Activated CD8-positive, alpha-beta memory T cell treated with anti-CD3 and anti-CD28 coated beads, Interleukin-2, amount 10 ng/mL, durations not matched to agents 7 days and 5 days (primary cell): ENCODE measurements at regions not wholly inside any gene's neighbourhood (a gene's known extent, or its start where the extent isn't known, plus 50 kb on each side); places are given as distances from the start of the nearest gene placed in this dataset.
A peak's percentile ranks its signal among the peaks of the same experiment; 100 is the strongest.

ENCODE experiments used
- ATAC-seq: fragments of 150-1000 bp; cut with Tn5 transposase; one replicate; pipeline ENCODE4 v1.10.0; 2021; ENCODE audit warnings: moderate library complexity
- CTCF ChIA-PET: fragments of 350-600 bp; sonication (Branson Sonifier 250); formaldehyde crosslinking; loops from one replicate; lab custom pipeline; 2021; ENCODE audit warnings: antibody characterized with exemption; lab: Charles Lee
- DNase-seq: peaks from one replicate; pipeline ENCODE4 v3.0.0-alpha.2; 2020
- H3K27ac Mint-ChIP-seq: one replicate; pipeline ENCODE4 v1.8.0; 2021; ENCODE audit warnings: mild to moderate bottlenecking, mixed read lengths
- H3K27me3 Mint-ChIP-seq: one replicate; pipeline ENCODE4 v1.8.0; 2021; ENCODE audit warnings: mixed read lengths
- H3K36me3 Mint-ChIP-seq: one replicate; pipeline ENCODE4 v1.8.0; 2021; ENCODE audit warnings: mild to moderate bottlenecking, mixed read lengths
- H3K4me1 Mint-ChIP-seq: one replicate; pipeline ENCODE4 v1.8.0; 2021; ENCODE audit warnings: mixed read lengths
- H3K4me3 Mint-ChIP-seq: one replicate; pipeline ENCODE4 v1.8.0; 2021; ENCODE audit warnings: mild to moderate bottlenecking, moderate library complexity, mixed read lengths
- H3K9me3 Mint-ChIP-seq: one replicate; pipeline ENCODE4 v1.8.0; 2022; ENCODE audit warnings: low read depth, mixed read lengths

DNA sequence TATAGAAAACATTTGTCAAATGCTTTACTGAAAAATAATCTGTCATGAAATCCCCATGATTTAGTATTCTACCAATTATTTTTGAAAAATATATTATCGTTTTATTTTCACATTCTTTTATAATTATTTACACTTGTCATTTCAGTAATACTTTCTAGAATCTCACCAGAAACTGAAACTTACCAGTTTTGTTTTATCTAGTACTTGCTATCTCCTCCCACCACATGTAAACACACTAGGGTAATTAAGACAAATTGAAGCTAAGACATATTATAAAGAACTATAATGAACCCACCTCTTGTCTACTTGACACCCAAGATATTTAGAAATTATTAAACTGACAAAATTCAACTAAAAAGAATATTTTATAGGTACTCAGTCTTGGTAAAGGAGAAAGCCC is 51.5 kb upstream of the GRM3 start:
- CTCF ChIA-PET: no interaction called here
- Mint-ChIP-seq H3K4me3 (no peak overlapping the region), H3K4me1 (no peaks in the 10 kb centered on the region), H3K27ac (no peak overlapping the region), H3K36me3 (no peaks in the 10 kb centered on the region), H3K27me3 (no peaks in the 10 kb centered on the region), H3K9me3 (peaks cover 2% of the 10 kb centered on the region)
- DNase-seq: no peak
- ATAC-seq: no peak

DNA sequence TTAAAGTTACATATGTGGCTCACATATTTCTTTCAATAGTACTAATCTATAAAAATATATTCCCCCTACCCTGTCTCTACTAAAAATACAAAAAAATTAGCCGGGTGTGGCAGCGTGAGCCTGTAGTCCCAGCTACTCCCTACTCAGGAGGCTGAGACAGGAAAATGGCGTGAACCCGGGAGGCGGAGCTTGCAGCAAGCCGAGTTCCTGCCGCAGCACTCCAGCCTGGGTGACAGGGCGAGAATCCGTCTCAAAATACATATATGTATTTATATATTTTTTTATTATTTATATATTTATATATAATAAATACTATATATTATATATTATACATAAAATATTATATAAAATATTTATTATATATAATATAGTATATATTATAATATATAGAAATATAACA is 69.7 kb upstream of the GRM3 start:
- Mint-ChIP-seq H3K9me3 (peaks cover 2% of the 10 kb centered on the region), H3K27me3 (no peaks in the 10 kb centered on the region), H3K4me3 (no peak overlapping the region), H3K27ac (no peak overlapping the region), H3K4me1 (no peaks in the 10 kb centered on the region), H3K36me3 (no peaks in the 10 kb centered on the region)
- DNase-seq: no peak
- CTCF ChIA-PET: no interaction called here
- ATAC-seq: no peak

DNA sequence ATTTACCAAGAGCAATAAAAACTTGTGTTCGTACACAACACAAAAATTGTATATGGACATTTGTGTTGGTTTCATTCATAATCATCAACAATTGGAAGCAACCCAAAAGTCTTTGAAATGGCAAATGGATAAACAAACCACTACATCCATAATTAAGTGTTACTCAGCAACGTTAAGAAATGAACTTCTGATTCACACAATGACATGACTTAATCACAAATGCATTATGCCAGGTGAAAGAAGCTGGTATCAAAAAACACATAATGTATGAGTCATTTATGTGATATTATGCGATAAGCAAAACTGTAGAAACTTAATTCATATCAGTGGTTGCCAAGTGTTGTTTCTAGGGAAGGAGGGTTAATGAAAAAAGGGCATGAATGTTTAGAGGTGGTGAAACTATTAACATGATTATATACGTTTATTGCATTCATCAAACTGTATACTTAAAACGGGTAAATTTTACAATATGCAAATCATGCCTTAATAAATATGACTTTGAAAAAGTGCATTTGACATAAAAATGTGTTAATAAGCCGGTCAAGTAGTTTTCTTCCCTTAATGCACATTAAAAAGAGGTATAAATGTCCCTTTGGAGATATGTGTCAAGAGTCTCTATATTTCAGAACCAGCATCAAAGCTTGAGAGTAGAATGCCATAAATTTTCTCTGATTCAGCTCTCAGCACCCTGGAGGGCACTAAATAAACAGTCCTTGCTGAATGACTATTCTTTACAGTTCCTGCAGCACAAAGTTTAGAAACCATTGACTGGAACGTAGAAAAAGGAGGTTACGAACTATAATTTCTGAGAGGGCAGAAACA is 84.8 kb upstream of the GRM3 start:
- H3K9me3 Mint-ChIP-seq: no peaks in the 10 kb centered on the region
- no peaks in the 10 kb centered on the region for H3K27me3 Mint-ChIP-seq
- no peak overlapping the region for H3K27ac Mint-ChIP-seq
- ATAC-seq: no peak
- H3K4me3 Mint-ChIP-seq: no peak overlapping the region
- H3K4me1 Mint-ChIP-seq: no peaks in the 10 kb centered on the region
- H3K36me3 Mint-ChIP-seq: no peaks in the 10 kb centered on the region
- CTCF ChIA-PET: no interaction called here
- DNase-seq: no peak

DNA sequence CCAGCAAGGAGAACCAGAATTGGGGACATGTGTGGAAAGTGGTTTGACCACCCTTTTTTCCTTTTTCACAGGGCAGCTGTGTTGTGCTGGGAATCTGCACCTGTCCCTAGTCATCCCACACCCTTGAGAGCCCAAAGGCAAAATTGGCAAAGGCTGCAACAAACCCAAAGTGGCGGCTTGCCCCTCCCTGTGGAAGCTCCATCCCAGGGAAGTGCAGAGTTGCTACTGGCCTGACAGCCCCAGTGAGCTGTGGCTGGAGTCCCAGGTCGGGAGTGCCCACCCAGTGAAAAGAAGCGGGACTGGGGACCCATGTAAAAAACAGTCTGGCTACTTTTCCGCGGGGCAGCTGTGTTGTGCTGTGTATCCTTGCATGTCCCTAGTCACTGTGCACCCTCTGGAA is 109.1 kb upstream of the GRM3 start:
- H3K27me3 Mint-ChIP-seq: no peaks in the 10 kb centered on the region
- ATAC-seq (no peak), DNase-seq (no peak)
- peaks cover 1% of the 10 kb centered on the region for H3K9me3 Mint-ChIP-seq
- H3K4me1 Mint-ChIP-seq: no peaks in the 10 kb centered on the region
- no peaks in the 10 kb centered on the region for H3K36me3 Mint-ChIP-seq
- no peak overlapping the region for H3K27ac Mint-ChIP-seq
- H3K4me3 Mint-ChIP-seq: no peak overlapping the region
- CTCF ChIA-PET: no interaction called here

DNA sequence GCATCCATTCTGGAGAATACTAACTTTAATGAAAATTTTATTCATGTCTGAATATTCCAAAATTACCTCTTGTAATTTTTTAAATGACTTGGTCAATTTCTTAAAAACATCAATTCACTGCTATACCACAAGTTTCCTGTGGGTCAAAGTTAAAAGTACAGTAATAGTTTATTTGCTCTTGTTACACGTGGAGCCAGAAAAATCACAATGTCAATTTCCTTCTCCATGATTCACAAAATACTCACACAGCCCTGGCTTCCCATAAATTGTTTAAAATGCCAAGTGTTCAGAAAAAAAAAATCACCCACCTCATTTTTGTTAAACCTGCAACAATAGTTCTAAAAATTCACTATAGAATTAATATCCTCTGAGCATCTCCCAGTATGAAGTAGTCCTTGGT is 139.5 kb upstream of the GRM3 start:
- Mint-ChIP-seq H3K27ac (no peak overlapping the region), H3K36me3 (no peaks in the 10 kb centered on the region), H3K4me3 (no peak overlapping the region), H3K9me3 (no peaks in the 10 kb centered on the region), H3K4me1 (no peaks in the 10 kb centered on the region), H3K27me3 (no peaks in the 10 kb centered on the region)
- DNase-seq (no peak), ATAC-seq (no peak)
- CTCF ChIA-PET: no interaction called here

DNA sequence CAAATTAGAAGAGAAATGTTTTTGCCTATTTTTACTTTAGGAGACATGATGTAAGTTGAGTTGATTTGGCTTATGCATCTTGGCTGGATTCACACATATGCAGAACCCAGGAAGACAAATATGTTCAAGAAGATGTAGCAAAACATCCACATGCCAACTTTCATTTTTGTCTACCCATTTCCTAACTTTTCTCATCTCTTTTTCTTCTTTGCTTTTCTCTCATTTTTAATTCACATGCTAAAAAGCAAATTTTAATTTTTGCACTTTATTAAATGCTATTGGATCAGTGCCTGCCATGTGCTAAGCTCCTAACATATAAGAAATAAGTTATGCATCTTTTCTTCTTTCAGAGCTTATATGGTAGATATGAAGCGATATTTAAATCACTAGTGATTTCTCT is 143.7 kb upstream of the GRM3 start:
- CTCF ChIA-PET: no interaction called here
- no peak overlapping the region for H3K27ac Mint-ChIP-seq
- H3K9me3 Mint-ChIP-seq: no peaks in the 10 kb centered on the region
- DNase-seq (no peak), ATAC-seq (no peak)
- H3K4me1 Mint-ChIP-seq: no peaks in the 10 kb centered on the region
- H3K36me3 Mint-ChIP-seq: no peaks in the 10 kb centered on the region
- H3K4me3 Mint-ChIP-seq: no peak overlapping the region
- no peaks in the 10 kb centered on the region for H3K27me3 Mint-ChIP-seq

DNA sequence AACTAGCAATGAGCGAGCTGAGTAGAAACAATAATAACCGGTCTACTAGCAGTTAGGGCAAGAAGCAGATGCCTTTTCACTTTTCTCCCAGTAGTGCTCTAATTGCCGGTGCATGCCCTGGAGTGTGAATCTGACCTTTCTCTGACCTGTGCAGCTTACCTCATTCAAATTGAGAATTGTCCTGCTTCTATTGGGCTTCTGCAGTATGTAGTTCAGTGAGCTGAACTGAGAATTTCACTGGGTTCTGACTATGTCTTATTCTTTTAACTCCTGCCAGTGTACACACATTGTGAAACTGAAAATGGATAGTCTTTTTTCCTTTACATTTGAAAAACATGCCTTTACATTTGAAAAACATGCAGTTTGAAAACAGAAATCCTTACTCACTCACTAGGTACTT is 157.9 kb upstream of the GRM3 start:
- H3K36me3 Mint-ChIP-seq: no peaks in the 10 kb centered on the region
- ATAC-seq (no peak), DNase-seq (no peak)
- no peak overlapping the region for H3K27ac Mint-ChIP-seq
- H3K4me1 Mint-ChIP-seq: no peaks in the 10 kb centered on the region
- H3K4me3 Mint-ChIP-seq: no peak overlapping the region
- no peaks in the 10 kb centered on the region for H3K9me3 Mint-ChIP-seq
- H3K27me3 Mint-ChIP-seq: no peaks in the 10 kb centered on the region
- CTCF ChIA-PET: no interaction called here

DNA sequence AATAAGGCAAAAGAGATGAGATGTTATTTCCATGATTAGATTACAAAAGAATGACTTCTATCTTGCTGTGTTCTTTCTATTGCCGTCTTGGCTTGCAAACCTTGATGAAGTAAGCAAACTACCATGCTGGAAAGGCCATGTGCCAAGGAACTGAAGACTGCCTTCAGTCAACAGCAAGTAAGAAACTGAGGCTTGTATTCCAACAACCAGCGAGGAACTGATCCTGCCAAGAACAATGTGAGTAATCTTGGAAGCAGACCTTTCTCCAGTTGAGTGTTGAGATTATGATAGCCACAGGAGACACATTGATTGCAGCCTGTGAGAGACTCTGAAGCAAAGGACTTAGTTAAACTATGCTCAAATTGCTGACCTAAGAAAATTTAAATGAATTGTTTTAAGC is 164.6 kb upstream of the GRM3 start:
- Mint-ChIP-seq H3K27me3 (no peaks in the 10 kb centered on the region), H3K9me3 (no peaks in the 10 kb centered on the region), H3K4me1 (no peaks in the 10 kb centered on the region), H3K4me3 (no peak overlapping the region), H3K27ac (no peak overlapping the region), H3K36me3 (no peaks in the 10 kb centered on the region)
- CTCF ChIA-PET: no interaction called here
- no peak for DNase-seq
- no peak for ATAC-seq

DNA sequence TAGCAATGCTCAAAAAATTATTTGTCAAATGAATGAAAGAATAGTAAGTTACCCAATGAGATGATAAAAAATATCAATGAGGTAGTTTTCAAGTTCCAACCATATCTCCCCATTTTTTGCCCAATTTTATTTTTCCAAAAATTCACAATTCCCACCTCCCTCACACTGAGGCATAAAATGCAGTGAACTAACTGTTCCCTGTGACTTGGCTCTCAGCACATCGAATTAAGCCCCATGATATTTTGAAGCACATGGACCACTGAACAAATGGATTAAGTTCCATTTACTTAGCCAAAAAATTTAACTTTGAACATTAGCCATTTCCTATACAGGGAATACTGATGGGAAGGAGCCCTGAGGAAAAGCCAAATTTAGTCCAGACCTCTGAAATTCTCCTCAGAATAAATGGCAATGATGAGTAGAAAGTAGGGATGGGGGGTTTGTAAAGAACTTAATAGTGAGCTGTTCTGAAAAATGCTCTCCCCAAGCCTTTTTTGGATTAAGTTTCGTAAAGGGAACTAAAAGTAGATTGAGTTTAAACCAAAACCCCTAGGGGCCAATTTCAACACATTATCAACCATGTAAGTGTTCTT is 166.3 kb upstream of the GRM3 start:
- no peaks in the 10 kb centered on the region for H3K9me3 Mint-ChIP-seq
- CTCF ChIA-PET: no interaction called here
- H3K27ac Mint-ChIP-seq: no peak overlapping the region
- H3K27me3 Mint-ChIP-seq: no peaks in the 10 kb centered on the region
- no peak overlapping the region for H3K4me3 Mint-ChIP-seq
- no peaks in the 10 kb centered on the region for H3K4me1 Mint-ChIP-seq
- ATAC-seq: no peak
- no peaks in the 10 kb centered on the region for H3K36me3 Mint-ChIP-seq
- no peak for DNase-seq

DNA sequence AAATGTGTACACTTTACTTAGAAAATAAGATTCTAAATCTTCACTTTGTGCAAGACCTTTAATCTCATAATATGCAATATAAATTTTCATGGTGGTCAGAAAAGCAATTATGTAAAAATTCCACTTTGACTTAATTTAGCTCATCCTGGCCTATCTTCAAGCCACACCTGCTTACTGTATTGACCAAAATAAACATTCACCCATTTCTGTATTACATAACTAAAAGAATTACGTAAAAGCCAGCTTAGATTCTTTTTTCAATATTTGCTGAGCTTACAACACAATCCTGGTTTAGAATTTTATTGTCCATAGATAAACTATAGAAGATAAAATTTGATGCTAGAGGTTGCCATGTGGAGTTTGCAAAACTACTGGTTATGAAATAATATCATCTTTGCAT is 172.9 kb upstream of the GRM3 start:
- CTCF ChIA-PET: no interaction called here
- H3K27ac Mint-ChIP-seq: no peak overlapping the region
- ATAC-seq: no peak

DNA sequence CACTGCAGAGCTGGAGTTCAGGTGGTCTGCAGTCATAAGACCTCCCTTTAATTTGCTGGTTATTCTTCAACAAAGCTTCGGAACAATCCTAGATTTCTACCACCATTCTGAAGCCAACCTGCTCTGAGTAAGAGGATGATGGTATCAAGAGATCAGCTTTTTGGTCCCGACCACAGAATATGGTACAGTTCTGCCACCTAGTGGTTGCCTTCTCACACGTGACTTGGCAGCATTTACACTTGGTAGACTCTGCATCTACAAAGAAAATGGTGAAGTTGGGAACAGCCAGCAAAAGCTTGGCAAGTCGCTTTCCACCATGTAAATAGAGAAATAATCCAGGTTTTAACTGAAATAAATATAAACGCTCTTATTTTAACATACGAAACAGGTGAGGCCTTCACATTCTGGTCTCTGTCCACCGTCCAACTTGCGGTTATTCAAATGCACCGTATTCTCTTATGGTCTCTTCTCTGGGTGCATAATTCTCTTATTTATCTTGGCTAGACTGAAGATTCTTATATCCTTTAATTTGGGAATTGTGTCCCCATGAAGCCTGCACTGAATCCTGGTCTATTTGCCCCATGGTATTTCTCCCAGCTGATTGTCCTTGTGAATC is 173.9 kb upstream of the GRM3 start:
- CTCF ChIA-PET: interaction anchor here (0.7 to 1.3 kb wide), 3 partner anchors 577 to 584 kb away, joined by 3 read pairs; no protein-coding TSS in a partner anchor
- H3K4me3 Mint-ChIP-seq: no peak overlapping the region
- H3K36me3 Mint-ChIP-seq: no peaks in the 10 kb centered on the region
- no peaks in the 10 kb centered on the region for H3K27me3 Mint-ChIP-seq
- no peaks in the 10 kb centered on the region for H3K4me1 Mint-ChIP-seq
- ATAC-seq (peak; percentile 63), DNase-seq (peak; percentile 60)
- H3K9me3 Mint-ChIP-seq: no peaks in the 10 kb centered on the region
- no peak overlapping the region for H3K27ac Mint-ChIP-seq

More for the DNA sequence above, 172.9 kb upstream of the GRM3 start:
- Mint-ChIP-seq H3K4me1 (no peaks in the 10 kb centered on the region), H3K9me3 (no peaks in the 10 kb centered on the region), H3K4me3 (no peak overlapping the region), H3K27me3 (no peaks in the 10 kb centered on the region), H3K36me3 (no peaks in the 10 kb centered on the region)
- DNase-seq: no peak

DNA sequence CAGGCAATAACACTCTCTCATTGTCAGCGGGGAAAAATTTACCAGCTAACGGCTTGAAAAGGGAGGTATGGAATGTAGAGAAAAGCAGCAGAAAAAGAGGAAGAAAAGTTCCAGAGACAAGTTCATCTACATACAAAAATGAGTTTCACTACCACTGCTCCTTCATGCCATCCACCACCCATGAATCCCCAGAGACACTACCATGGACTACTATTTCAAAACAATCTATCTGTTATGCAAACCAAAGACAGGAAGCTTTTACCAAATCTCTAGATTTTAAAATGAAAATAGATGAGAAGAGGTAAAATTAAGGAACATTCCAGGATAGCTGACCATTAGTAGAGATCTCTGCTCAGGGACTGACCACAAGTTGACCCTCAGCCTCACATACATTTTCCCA is 189.0 kb upstream of the GRM3 start:
- DNase-seq (no peak), ATAC-seq (no peak)
- Mint-ChIP-seq H3K36me3 (no peaks in the 10 kb centered on the region), H3K27ac (no peak overlapping the region), H3K9me3 (no peaks in the 10 kb centered on the region), H3K4me1 (no peaks in the 10 kb centered on the region), H3K4me3 (no peak overlapping the region), H3K27me3 (no peaks in the 10 kb centered on the region)
- CTCF ChIA-PET: no interaction called here

DNA sequence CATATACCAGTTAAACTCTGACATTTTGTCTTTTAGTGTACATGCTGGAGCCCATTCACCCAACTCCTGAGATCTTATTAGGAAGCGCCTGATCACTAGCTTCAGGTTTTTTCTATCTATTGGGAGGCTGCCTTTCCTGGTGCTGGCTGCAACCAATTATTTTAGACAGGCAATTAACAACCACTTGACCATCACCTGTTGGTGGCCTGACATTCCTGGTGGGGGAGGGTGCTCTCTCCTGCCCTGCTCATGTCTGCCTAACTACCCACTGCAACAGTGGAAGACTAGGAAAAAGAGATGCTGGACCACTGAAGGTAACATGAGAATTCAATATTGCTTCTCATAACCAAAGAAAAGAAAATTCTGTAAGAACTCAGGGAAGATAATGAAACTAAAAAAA is 190.3 kb upstream of the GRM3 start:
- H3K4me3 Mint-ChIP-seq: no peak overlapping the region
- DNase-seq (no peak), ATAC-seq (no peak)
- no peaks in the 10 kb centered on the region for H3K4me1 Mint-ChIP-seq
- H3K36me3 Mint-ChIP-seq: no peaks in the 10 kb centered on the region
- H3K27me3 Mint-ChIP-seq: no peaks in the 10 kb centered on the region
- CTCF ChIA-PET: no interaction called here
- no peak overlapping the region for H3K27ac Mint-ChIP-seq
- no peaks in the 10 kb centered on the region for H3K9me3 Mint-ChIP-seq

DNA sequence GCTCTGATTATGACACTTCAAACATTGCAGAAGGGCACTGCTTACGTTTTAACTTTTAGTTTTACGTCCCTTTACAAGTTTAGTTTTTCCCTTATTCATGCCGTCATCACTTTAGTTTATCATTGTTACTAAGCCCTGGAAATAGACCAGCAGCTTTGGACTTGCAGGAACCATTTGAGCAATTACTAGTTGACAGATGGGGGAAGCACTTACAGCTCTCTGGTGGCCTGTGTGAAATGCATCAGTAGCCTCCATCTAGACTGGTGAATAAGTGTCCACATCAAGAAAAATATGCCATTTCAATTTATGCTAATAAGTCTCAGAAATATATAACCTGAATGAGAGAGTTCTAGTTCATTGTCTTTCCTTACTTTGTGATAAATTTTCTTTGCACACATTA is 194.9 kb upstream of the GRM3 start:
- no peak for DNase-seq
- H3K36me3 Mint-ChIP-seq: no peaks in the 10 kb centered on the region

More for the DNA sequence above, 194.9 kb upstream of the GRM3 start:
- ATAC-seq: no peak
- no peaks in the 10 kb centered on the region for H3K27me3 Mint-ChIP-seq
- CTCF ChIA-PET: no interaction called here
- H3K4me3 Mint-ChIP-seq: no peak overlapping the region
- no peaks in the 10 kb centered on the region for H3K4me1 Mint-ChIP-seq
- H3K9me3 Mint-ChIP-seq: peaks cover 5% of the 10 kb centered on the region
- H3K27ac Mint-ChIP-seq: no peak overlapping the region
